B cell (primary cell): ENCODE measurements at regions not wholly inside any gene's neighbourhood (a gene's known extent, or its start where the extent isn't known, plus 50 kb on each side); places are given as distances from the start of the nearest gene placed in this dataset.

Experiments used
- ATAC-seq: fragments of 200-7000 bp; cut with Tn5 transposase; one replicate; pipeline ENCODE4 v1.10.0; 2021; ENCODE audit warnings: low read depth, mild to moderate bottlenecking, moderate number of reproducible peaks, moderate library complexity
- CTCF ChIA-PET: fragments of 350-600 bp; sonication (Branson Sonifier 250); formaldehyde crosslinking; loops from one replicate; lab custom pipeline; 2021; ENCODE audit warnings: antibody characterized with exemption, inconsistent platforms; lab: Charles Lee
- POLR2A ChIA-PET: fragments of 350-600 bp; sonication (Branson Sonifier 250); formaldehyde crosslinking; loops from one replicate; lab custom pipeline; 2021; ENCODE audit warnings: antibody characterized with exemption; lab: Charles Lee
- DNase-seq: peaks from one replicate; pipeline ENCODE4 v3.0.0; 2013
- H2AFZ ChIP-seq: 2 replicates; pipeline ENCODE4 v1.6.1; 2012; ENCODE audit warnings: mild to moderate bottlenecking, low read depth, low read length; ENCODE audit not compliant: insufficient read depth, poor library complexity, severe bottlenecking
- H3K27ac ChIP-seq, 2 donors: 1 replicate in 1 of 2; 2 replicates in 1 of 2; pipeline ENCODE4 v1.5.1; 2012 to 2013; ENCODE audit warnings: low read length in 2 of 2, mild to moderate bottlenecking in 2 of 2, moderate library complexity in 1 of 2
- H3K27me3 ChIP-seq, 4 experiments: fragments of 200-600 bp in 1 of 4; sonication (generic) in 1 of 4; replicated peaks in 1 of 4; 1 replicate in 2 of 4; 2 replicates in 2 of 4; pipeline versions ENCODE4 v1.6.1 to v1.7.0; 2013 to 2016; ENCODE audit warnings: low read length in 3 of 4, mild to moderate bottlenecking in 2 of 4, mixed read lengths in 1 of 4, moderate library complexity in 1 of 4; ENCODE audit not compliant: insufficient read depth in 4 of 4, control insufficient read depth in 3 of 4; ENCODE audit errors: control extremely low read depth in 1 of 4
- H3K36me3 ChIP-seq, 2 experiments: replicated peaks in 1 of 2; 1 replicate in 1 of 2; 2 replicates in 1 of 2; pipeline versions ENCODE4 v1.6.1 to v1.7.1; 2013; ENCODE audit warnings: low read length in 1 of 2; ENCODE audit not compliant: insufficient read depth in 2 of 2, control insufficient read depth in 1 of 2; ENCODE audit errors: control extremely low read depth in 1 of 2, extremely low read depth in 1 of 2
- H3K4me1 ChIP-seq, 2 donors: fragments of 200-600 bp in 1 of 2; sonication (generic) in 1 of 2; 1 replicate in 1 of 2; 2 replicates in 1 of 2; pipeline versions ENCODE4 v1.5.1 to v1.6.1; 2013 to 2017; ENCODE audit warnings: low read length in 2 of 2; ENCODE audit not compliant: control insufficient read depth in 2 of 2, insufficient read depth in 2 of 2
- H3K4me2 ChIP-seq: replicated peaks from 2 replicates; pipeline ENCODE3; 2012; ENCODE audit warnings: mild to moderate bottlenecking, low read depth, low read length; ENCODE audit not compliant: poor library complexity, severe bottlenecking
- H3K4me3 ChIP-seq, 5 experiments: fragments of 200-600 bp in 1 of 5; sonication (generic) in 1 of 5; 1 replicate in 3 of 5; 2 replicates in 2 of 5; pipeline versions ENCODE4 v1.5.1 to v1.7.0; 2011 to 2016; ENCODE audit warnings: low read length in 4 of 5, mild to moderate bottlenecking in 4 of 5, low read depth in 2 of 5, control low read depth in 1 of 5, moderate library complexity in 1 of 5; ENCODE audit not compliant: insufficient read depth in 1 of 5; ENCODE audit errors: control extremely low read depth in 1 of 5, extremely low read depth in 1 of 5
- H3K79me2 ChIP-seq: fragments of 200-600 bp; sonication (generic); one replicate; pipeline ENCODE4 v1.6.0; 2016; ENCODE audit warnings: low read length; ENCODE audit not compliant: control insufficient read depth, insufficient read depth
- H3K9ac ChIP-seq: fragments of 200-600 bp; sonication (generic); 2 replicates; pipeline ENCODE4 v1.6.1; 2017; ENCODE audit warnings: mild to moderate bottlenecking, low read length, moderate library complexity
- H3K9me3 ChIP-seq, 3 donors: one replicate each; pipeline versions ENCODE4 v1.6.1 to v1.7.1; 2013; ENCODE audit warnings: low read length in 2 of 3; ENCODE audit not compliant: control insufficient read depth in 2 of 3, insufficient read depth in 1 of 3; ENCODE audit errors: control extremely low read depth in 1 of 3
- H4K20me1 ChIP-seq: 2 replicates; pipeline ENCODE4 v1.6.0; 2012; ENCODE audit warnings: mild to moderate bottlenecking, low read length; ENCODE audit not compliant: insufficient read depth, control insufficient read depth, poor library complexity, severe bottlenecking
- H3K27ac Mint-ChIP-seq: one replicate; pipeline ENCODE4 v1.8.0; 2021; ENCODE audit warnings: mixed read lengths
- H3K27me3 Mint-ChIP-seq: one replicate; pipeline ENCODE4 v1.8.0; 2021; ENCODE audit warnings: mixed read lengths
- H3K4me1 Mint-ChIP-seq: one replicate; pipeline ENCODE4 v1.8.0; 2021; ENCODE audit warnings: mixed read lengths
- H3K4me3 Mint-ChIP-seq: one replicate; pipeline ENCODE4 v1.8.0; 2021; ENCODE audit warnings: mixed read lengths
- H3K9me3 Mint-ChIP-seq: one replicate; pipeline ENCODE4 v1.8.0; 2022; ENCODE audit warnings: mixed read lengths; ENCODE audit not compliant: insufficient read depth
- EZH2 ChIP-seq: IDR thresholded peaks from 2 replicates; pipeline ENCODE4 v1.6.1; 2012; ENCODE audit warnings: borderline replicate concordance, low read depth, mild to moderate bottlenecking, moderate library complexity, low read length; ENCODE audit not compliant: insufficient read depth, poor library complexity, severe bottlenecking
- WGBS: methylation state at CpG from one replicate; pipeline ENCODE4 v1.1.5; 2013; ENCODE audit warnings: missing lambda C conversion rate; ENCODE audit not compliant: insufficient coverage; 5-methylcytosine and 5-hydroxymethylcytosine counted together
- intact Hi-C: fragments of 100-400 bp; cut with micrococcal nuclease; formaldehyde crosslinking; loops from one replicate; pipeline ENCODE4 v1.10.0; 2022
- TF ChIP-seq, protein P1 (sequence below): fragments of 200-600 bp; IDR thresholded peaks from one replicate; pipeline ENCODE4 v1.8.0; 2022; ENCODE audit warnings: antibody characterized with exemption, mild to moderate bottlenecking

DNA sequence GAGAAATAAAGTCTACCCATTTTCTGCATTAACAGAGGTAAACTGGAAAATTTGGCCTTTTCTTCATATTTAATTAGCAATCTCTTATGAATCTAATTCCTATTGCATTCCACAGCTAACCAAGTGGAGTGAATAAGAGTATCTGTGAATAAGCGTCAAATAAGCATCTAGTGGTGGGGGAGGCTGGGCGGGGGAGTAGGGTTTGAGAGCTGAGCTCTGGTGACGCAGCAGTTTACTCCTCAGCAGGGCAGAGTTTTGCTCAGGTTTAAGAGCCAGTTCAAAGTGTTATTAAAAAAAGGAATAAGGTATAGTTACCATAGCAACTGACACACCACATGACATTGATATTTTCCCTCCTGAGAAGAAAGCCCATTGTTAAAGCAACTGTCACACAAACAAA, 1346.8 kb upstream of the CELF2 start:
- POLR2A ChIA-PET, result no interaction called here
- Mint-ChIP-seq H3K4me3 (no peak overlapping the region), H3K27ac (no peak overlapping the region), H3K9me3 (no peaks in the 10 kb centered on the region), H3K4me1 (no peaks in the 10 kb centered on the region), H3K27me3 (no peaks in the 10 kb centered on the region)
- Histone ChIP-seq H3K36me3 (no peaks in the 10 kb centered on the region), H3K27ac (no peak overlapping the region), H3K27me3 (no peaks in the 10 kb centered on the region), H3K9ac (no peak overlapping the region), H3K4me2 (no peak overlapping the region), H3K4me3 (no peak overlapping the region), H2AFZ (no peak overlapping the region), H4K20me1 (no peaks in the 10 kb centered on the region), H3K79me2 (no peaks in the 10 kb centered on the region), H3K9me3 (no peaks in the 10 kb centered on the region), H3K4me1 (no peaks in the 10 kb centered on the region)
- no peak for ATAC-seq
- DNase-seq, result no peak
- intact Hi-C loops, result no loop called here
- WGBS, result 100% methylated on average over 3 of the region's 3 CpGs
- CTCF ChIA-PET, result no interaction called here
- TF ChIP-seq, protein P1, sequence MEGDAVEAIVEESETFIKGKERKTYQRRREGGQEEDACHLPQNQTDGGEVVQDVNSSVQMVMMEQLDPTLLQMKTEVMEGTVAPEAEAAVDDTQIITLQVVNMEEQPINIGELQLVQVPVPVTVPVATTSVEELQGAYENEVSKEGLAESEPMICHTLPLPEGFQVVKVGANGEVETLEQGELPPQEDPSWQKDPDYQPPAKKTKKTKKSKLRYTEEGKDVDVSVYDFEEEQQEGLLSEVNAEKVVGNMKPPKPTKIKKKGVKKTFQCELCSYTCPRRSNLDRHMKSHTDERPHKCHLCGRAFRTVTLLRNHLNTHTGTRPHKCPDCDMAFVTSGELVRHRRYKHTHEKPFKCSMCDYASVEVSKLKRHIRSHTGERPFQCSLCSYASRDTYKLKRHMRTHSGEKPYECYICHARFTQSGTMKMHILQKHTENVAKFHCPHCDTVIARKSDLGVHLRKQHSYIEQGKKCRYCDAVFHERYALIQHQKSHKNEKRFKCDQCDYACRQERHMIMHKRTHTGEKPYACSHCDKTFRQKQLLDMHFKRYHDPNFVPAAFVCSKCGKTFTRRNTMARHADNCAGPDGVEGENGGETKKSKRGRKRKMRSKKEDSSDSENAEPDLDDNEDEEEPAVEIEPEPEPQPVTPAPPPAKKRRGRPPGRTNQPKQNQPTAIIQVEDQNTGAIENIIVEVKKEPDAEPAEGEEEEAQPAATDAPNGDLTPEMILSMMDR, result no peak
- no peak for TF ChIP-seq EZH2

DNA sequence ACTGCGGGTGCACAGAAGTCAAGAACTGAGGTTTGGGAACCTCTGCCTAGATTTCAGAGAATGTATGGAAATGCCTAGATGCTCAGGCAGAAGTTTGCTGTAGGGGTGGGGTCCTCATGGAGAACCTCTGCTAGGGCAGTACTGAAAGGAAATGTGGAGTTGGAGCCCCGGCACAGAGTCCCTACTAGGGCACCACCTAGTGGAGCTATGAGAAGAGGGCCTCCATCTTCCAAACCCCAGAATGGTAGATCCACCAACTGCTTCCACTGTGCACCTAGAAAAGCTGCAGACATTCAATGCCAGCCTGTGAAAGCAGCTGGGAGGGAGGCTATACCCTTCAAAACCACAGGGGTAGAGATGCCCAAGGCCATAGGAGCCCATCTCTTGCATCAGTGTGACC, 1336.0 kb upstream of the CELF2 start:
- no peak overlapping the region for H3K4me3 ChIP-seq
- H3K9ac ChIP-seq, result no peak overlapping the region
- H4K20me1 ChIP-seq, result no peaks in the 10 kb centered on the region
- no peak overlapping the region for H3K4me3 Mint-ChIP-seq
- no peak overlapping the region for H2AFZ ChIP-seq
- no peaks in the 10 kb centered on the region for H3K79me2 ChIP-seq
- ChIA-PET POLR2A (no interaction called here), CTCF (no interaction called here)
- DNase-seq (no peak), ATAC-seq (no peak)
- TF ChIP-seq, protein P1, result no peak
- H3K4me1 Mint-ChIP-seq, result no peaks in the 10 kb centered on the region
- H3K9me3 Mint-ChIP-seq, result peaks cover 3% of the 10 kb centered on the region
- no peak overlapping the region for H3K4me2 ChIP-seq
- no peaks in the 10 kb centered on the region for H3K36me3 ChIP-seq
- intact Hi-C loops, result no loop called here
- peaks cover 0 to 6% (median 0%) of the 10 kb centered on the region in 3 donors for H3K9me3 ChIP-seq
- no peaks in the 10 kb centered on the region for H3K27me3 ChIP-seq
- H3K4me1 ChIP-seq, result no peaks in the 10 kb centered on the region
- H3K27ac ChIP-seq, result no peak overlapping the region
- no peak overlapping the region for H3K27ac Mint-ChIP-seq
- no peaks in the 10 kb centered on the region for H3K27me3 Mint-ChIP-seq
- 81% methylated on average over 2 of the region's 2 CpGs for WGBS
